ENCODE measurements at regions not wholly inside any gene's neighbourhood (a gene's known extent, or its start where the extent isn't known, plus 50 kb on each side); places are given as distances from the start of the nearest gene placed in this dataset.

DNA sequence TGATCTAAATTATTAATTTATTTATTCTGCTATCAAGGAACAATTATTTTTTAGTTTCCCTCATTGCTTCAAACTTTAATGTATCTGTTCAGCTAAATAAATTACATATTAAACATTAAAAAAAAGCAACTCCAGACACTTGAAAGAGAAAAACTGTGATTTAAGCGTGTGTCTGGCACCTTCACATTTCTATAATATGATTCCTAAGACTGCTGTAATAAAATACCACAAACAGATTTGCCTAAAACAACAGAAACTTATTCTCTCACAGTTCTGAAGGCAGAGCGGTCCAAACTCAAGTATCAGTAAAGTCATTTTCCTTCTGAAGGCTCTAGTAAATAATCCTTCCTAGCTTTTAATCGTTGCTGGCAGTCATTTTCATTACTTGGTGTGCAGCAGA, 580.4 kb upstream of the KCND2 start:
- Histone ChIP-seq H3K4me2 (ENCODE audit: low read depth, low read length) (no peak overlapping the region), H3K9ac (ENCODE audit: low read depth, low read length) (no peak overlapping the region), H2AK9ac (replicated peaks; ENCODE audit: low read depth, low read length, poor library complexity) (no peak overlapping the region), H4K5ac (ENCODE audit: low read depth, low read length) (no peak overlapping the region), H2AFZ (replicated peaks; ENCODE audit: low read length, poor library complexity) (no peak overlapping the region), H2BK120ac (ENCODE audit: low read depth, low read length) (no peak overlapping the region), H3K27ac (ENCODE audit: insufficient read depth, low read length) (no peak overlapping the region), H3K27me3 (ENCODE audit: control insufficient read depth, insufficient read depth, low read length) (no peaks in the 10 kb centered on the region), H2BK20ac (ENCODE audit: low read depth, low read length) (no peak overlapping the region), H4K91ac (ENCODE audit: insufficient read depth, low read depth, low read length) (no peak overlapping the region), H3K56ac (ENCODE audit: extremely low read depth, insufficient read depth, low read length) (no peak overlapping the region), H2BK15ac (ENCODE audit: low read depth, low read length) (no peak overlapping the region), H3K18ac (ENCODE audit: low read depth, low read length) (no peak overlapping the region), H3K9me3 (ENCODE audit: control insufficient read depth, insufficient read depth, low read length) (no peaks in the 10 kb centered on the region), H3K36me3 (ENCODE audit: control insufficient read depth, insufficient read depth, low read length) (no peaks in the 10 kb centered on the region), H2BK5ac (ENCODE audit: low read depth, low read length, poor library complexity, severe bottlenecking) (no peak overlapping the region), H3K79me1 (ENCODE audit: low read depth in 1 of 2, low read length in 2 of 2) (no peaks in the 10 kb centered on the region), H3K14ac (replicated peaks; ENCODE audit: low read depth, low read length) (no peak overlapping the region), H3K23ac (ENCODE audit: low read depth, low read length) (no peak overlapping the region), H3K4ac (ENCODE audit: low read depth, low read length) (no peak overlapping the region), H4K20me1 (ENCODE audit: insufficient read depth, low read length) (no peaks in the 10 kb centered on the region), H4K8ac (ENCODE audit: low read depth in 2 of 2, low read length in 2 of 2) (no peak overlapping the region), H3K4me1 (ENCODE audit: control insufficient read depth, insufficient read depth, low read length) (no peaks in the 10 kb centered on the region), H3K9me1 (ENCODE audit: insufficient read depth, low read length) (no peaks in the 10 kb centered on the region), H2AK5ac (ENCODE audit: low read depth, low read length) (no peak overlapping the region), H3K4me3 (ENCODE audit: insufficient read depth, low read depth, low read length) (no peak overlapping the region)
- no peak for TF ChIP-seq RAD21 (IDR thresholded peaks at IDR 0.05; ENCODE audit: low read length)
- TF ChIP-seq RCOR1 (IDR thresholded peaks at IDR 0.05; ENCODE audit: insufficient replicate concordance, low read length): no peak
- no peak for TF ChIP-seq BHLHE40 (IDR thresholded peaks at IDR 0.05; ENCODE audit: low read depth, low read length)
- no peak for TF ChIP-seq FOS (IDR thresholded peaks at IDR 0.05; ENCODE audit: low read depth, low read length)
- TF ChIP-seq NFE2L2 (IDR thresholded peaks at IDR 0.05; ENCODE audit: low read depth, low read length): no peak
- TF ChIP-seq, protein P1, sequence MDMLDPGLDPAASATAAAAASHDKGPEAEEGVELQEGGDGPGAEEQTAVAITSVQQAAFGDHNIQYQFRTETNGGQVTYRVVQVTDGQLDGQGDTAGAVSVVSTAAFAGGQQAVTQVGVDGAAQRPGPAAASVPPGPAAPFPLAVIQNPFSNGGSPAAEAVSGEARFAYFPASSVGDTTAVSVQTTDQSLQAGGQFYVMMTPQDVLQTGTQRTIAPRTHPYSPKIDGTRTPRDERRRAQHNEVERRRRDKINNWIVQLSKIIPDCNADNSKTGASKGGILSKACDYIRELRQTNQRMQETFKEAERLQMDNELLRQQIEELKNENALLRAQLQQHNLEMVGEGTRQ (IDR thresholded peaks at IDR 0.05; ENCODE audit: low read depth, low read length): no peak
- TF ChIP-seq MAZ (IDR thresholded peaks at IDR 0.05; ENCODE audit: borderline replicate concordance, low read depth, low read length): no peak
- no peak for TF ChIP-seq POLR2A (IDR thresholded peaks at IDR 0.05; ENCODE audit: low read depth, low read length)
- no peak for TF ChIP-seq MAFK (IDR thresholded peaks at IDR 0.05; ENCODE audit: low read depth, low read length)
- TF ChIP-seq MXI1 (IDR thresholded peaks at IDR 0.05; ENCODE audit: borderline replicate concordance, low read depth, low read length): no peak
- TF ChIP-seq, protein P2, sequence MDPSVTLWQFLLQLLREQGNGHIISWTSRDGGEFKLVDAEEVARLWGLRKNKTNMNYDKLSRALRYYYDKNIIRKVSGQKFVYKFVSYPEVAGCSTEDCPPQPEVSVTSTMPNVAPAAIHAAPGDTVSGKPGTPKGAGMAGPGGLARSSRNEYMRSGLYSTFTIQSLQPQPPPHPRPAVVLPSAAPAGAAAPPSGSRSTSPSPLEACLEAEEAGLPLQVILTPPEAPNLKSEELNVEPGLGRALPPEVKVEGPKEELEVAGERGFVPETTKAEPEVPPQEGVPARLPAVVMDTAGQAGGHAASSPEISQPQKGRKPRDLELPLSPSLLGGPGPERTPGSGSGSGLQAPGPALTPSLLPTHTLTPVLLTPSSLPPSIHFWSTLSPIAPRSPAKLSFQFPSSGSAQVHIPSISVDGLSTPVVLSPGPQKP (IDR thresholded peaks at IDR 0.05; ENCODE audit: borderline replicate concordance, low read depth, low read length): no peak
- TF ChIP-seq SMC3 (IDR thresholded peaks at IDR 0.05; ENCODE audit: low read depth, low read length): no peak
- no peak for TF ChIP-seq RFX5 (IDR thresholded peaks at IDR 0.05; ENCODE audit: low read depth, low read length)
- TF ChIP-seq CEBPB (IDR thresholded peaks at IDR 0.05; ENCODE audit: low read depth, low read length): no peak
- TF ChIP-seq CHD1 (IDR thresholded peaks at IDR 0.05; ENCODE audit: low read depth, low read length): no peak
- TF ChIP-seq, protein P3, sequence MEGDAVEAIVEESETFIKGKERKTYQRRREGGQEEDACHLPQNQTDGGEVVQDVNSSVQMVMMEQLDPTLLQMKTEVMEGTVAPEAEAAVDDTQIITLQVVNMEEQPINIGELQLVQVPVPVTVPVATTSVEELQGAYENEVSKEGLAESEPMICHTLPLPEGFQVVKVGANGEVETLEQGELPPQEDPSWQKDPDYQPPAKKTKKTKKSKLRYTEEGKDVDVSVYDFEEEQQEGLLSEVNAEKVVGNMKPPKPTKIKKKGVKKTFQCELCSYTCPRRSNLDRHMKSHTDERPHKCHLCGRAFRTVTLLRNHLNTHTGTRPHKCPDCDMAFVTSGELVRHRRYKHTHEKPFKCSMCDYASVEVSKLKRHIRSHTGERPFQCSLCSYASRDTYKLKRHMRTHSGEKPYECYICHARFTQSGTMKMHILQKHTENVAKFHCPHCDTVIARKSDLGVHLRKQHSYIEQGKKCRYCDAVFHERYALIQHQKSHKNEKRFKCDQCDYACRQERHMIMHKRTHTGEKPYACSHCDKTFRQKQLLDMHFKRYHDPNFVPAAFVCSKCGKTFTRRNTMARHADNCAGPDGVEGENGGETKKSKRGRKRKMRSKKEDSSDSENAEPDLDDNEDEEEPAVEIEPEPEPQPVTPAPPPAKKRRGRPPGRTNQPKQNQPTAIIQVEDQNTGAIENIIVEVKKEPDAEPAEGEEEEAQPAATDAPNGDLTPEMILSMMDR (conservative IDR thresholded peaks at IDR 0.05; ENCODE audit: low read depth, low read length): no peak
- ATAC-seq (ENCODE audit: low read depth) (no peak), DNase-seq (no peak)
- POLR2A ChIA-PET (ENCODE audit: unreplicated experiment): no interaction called here
- dilution Hi-C loops (cut with HindIII; ENCODE audit: low sequenced_read_pairs, unreplicated experiment): no loop called here
- no TSS peak for BruUV-seq (replicated peaks)
- CTCF ChIA-PET: interaction anchor here (0.6 kb wide), 1 partner anchor 1296 kb away, joined by 3 read pairs; the partner anchor contains the start of gene CPED1
- in situ Hi-C loops (cut with MboI; ENCODE audit: low sequenced_read_pairs): no loop called here
- intact Hi-C loops (cut with micrococcal nuclease): loop anchor here (10.0 kb wide), 1 partner anchor 1032 kb away; no protein-coding TSS in a partner anchor
- WGBS, 2 experiments (ENCODE audit: extremely low coverage in 2 of 2, insufficient read length in 1 of 2): no CpG with 5 or more reads among the region's 3 CpGs

Measured in IMR-90 (cell line).